Neural cell (in vitro differentiated cells): ENCODE measurements at regions not wholly inside any gene's neighbourhood (a gene's known extent, or its start where the extent isn't known, plus 50 kb on each side); places are given as distances from the start of the nearest gene placed in this dataset.

ENCODE experiments used
- H2AFZ ChIP-seq: fragments of 200-600, 300-800 bp; sonication (generic), shearing (Covaris generic); 2 replicates; pipeline ENCODE4 v1.6.0; 2014; ENCODE audit warnings: low read depth, mild to moderate bottlenecking, antibody characterized with exemption, low read length, moderate library complexity
- H3F3A ChIP-seq: fragments of 200-600 bp; shearing (Covaris generic); 2 replicates; pipeline ENCODE4 v1.6.1; 2016; ENCODE audit warnings: mild to moderate bottlenecking, moderate library complexity, mixed read lengths, antibody characterized with exemption, low read length; ENCODE audit not compliant: insufficient read depth, poor library complexity, severe bottlenecking
- H3K27ac ChIP-seq: fragments of 200-600, 300-800 bp; sonication (generic), shearing (Covaris generic); 2 replicates; pipeline ENCODE4 v1.5.1; 2014; ENCODE audit warnings: mild to moderate bottlenecking, low read length, moderate library complexity
- H3K27me3 ChIP-seq: fragments of 300-800, 200-600 bp; sonication (generic), shearing (Covaris generic); 2 replicates; pipeline ENCODE4 v1.6.0; 2014; ENCODE audit warnings: mild to moderate bottlenecking, low read depth, low read length, moderate library complexity; ENCODE audit not compliant: insufficient read depth
- H3K36me3 ChIP-seq: fragments of 300-800, 200-600 bp; sonication (generic), shearing (Covaris generic); 2 replicates; pipeline ENCODE4 v1.5.1; 2014; ENCODE audit warnings: mild to moderate bottlenecking, antibody characterized with exemption, low read length, moderate library complexity; ENCODE audit not compliant: insufficient read depth
- H3K4me2 ChIP-seq: fragments of 300-800, 200-600 bp; sonication (generic), shearing (Covaris generic); 2 replicates; pipeline ENCODE4 v1.6.0; 2014; ENCODE audit warnings: mild to moderate bottlenecking, low read length
- H3K4me3 ChIP-seq: fragments of 300-800, 200-600 bp; sonication (generic), shearing (Covaris generic); 2 replicates; pipeline ENCODE4 v1.5.1; 2014; ENCODE audit warnings: mild to moderate bottlenecking, low read length, moderate library complexity
- H3K79me2 ChIP-seq: fragments of 200-600 bp; shearing (Covaris generic); replicated peaks from 2 replicates; pipeline ENCODE4 v1.6.0; 2014; ENCODE audit warnings: mild to moderate bottlenecking, low read length, moderate library complexity; ENCODE audit not compliant: insufficient read depth
- H3K9ac ChIP-seq: fragments of 300-800, 200-600 bp; sonication (generic), shearing (Covaris generic); 2 replicates; pipeline ENCODE4 v1.6.1; 2016; ENCODE audit warnings: mild to moderate bottlenecking, low read length, mixed read lengths
- H3K9me2 ChIP-seq: fragments of 200-600 bp; shearing (Covaris generic); 2 replicates; pipeline ENCODE4 v1.6.1; 2016; ENCODE audit warnings: mild to moderate bottlenecking, low read length, mixed read lengths; ENCODE audit not compliant: insufficient read depth
- H3K9me3 ChIP-seq: fragments of 200-600, 300-800 bp; sonication (generic), shearing (Covaris generic); 2 replicates; pipeline ENCODE4 v1.6.1; 2016; ENCODE audit warnings: mild to moderate bottlenecking, mixed run types, low read length, moderate library complexity, mixed read lengths
- H4K20me1 ChIP-seq: fragments of 200-600 bp; shearing (Covaris generic); 2 replicates; pipeline ENCODE4 v1.6.1; 2016; ENCODE audit warnings: mild to moderate bottlenecking, mixed run types; ENCODE audit not compliant: insufficient read depth
- CTCF ChIP-seq: fragments of 450-650 bp; IDR thresholded peaks from 2 replicates; pipeline ENCODE4 v1.5.1; 2014; ENCODE audit warnings: antibody characterized with exemption, mild to moderate bottlenecking, moderate library complexity; ENCODE audit not compliant: poor library complexity, severe bottlenecking
- EP300 ChIP-seq: fragments of 450-650 bp; conservative IDR thresholded peaks from 2 replicates; pipeline ENCODE4 v1.6.1; 2014; ENCODE audit warnings: antibody characterized with exemption, mild to moderate bottlenecking, moderate library complexity; ENCODE audit not compliant: poor library complexity, severe bottlenecking
- EZH2 ChIP-seq: fragments of 200-600, 300-800 bp; shearing (Covaris generic), sonication (generic); IDR thresholded peaks from 2 replicates; pipeline ENCODE4 v1.6.1; 2014; ENCODE audit warnings: antibody characterized with exemption, low read length, borderline replicate concordance, mild to moderate bottlenecking; ENCODE audit not compliant: insufficient read depth, poor library complexity, severe bottlenecking
- MXI1 ChIP-seq: fragments of 450-650 bp; conservative IDR thresholded peaks from 2 replicates; pipeline ENCODE4 v1.6.1; 2014; ENCODE audit warnings: antibody characterized with exemption, mild to moderate bottlenecking; ENCODE audit not compliant: poor library complexity, severe bottlenecking
- POLR2AphosphoS5 ChIP-seq: IDR thresholded peaks from 2 replicates; pipeline ENCODE4 v1.6.1; 2012
- RAD21 ChIP-seq: fragments of 450-650 bp; conservative IDR thresholded peaks from 2 replicates; pipeline ENCODE4 v1.6.1; 2014; ENCODE audit warnings: antibody characterized with exemption, mild to moderate bottlenecking, moderate library complexity
- REST ChIP-seq: IDR thresholded peaks from 2 replicates; pipeline ENCODE4 v1.6.1; 2012; ENCODE audit warnings: borderline replicate concordance
- SMC3 ChIP-seq: fragments of 450-650 bp; conservative IDR thresholded peaks from 2 replicates; pipeline ENCODE4 v1.6.1; 2014; ENCODE audit warnings: antibody characterized with exemption, mild to moderate bottlenecking, moderate library complexity; ENCODE audit not compliant: poor library complexity
- TAF1 ChIP-seq: IDR thresholded peaks from 2 replicates; pipeline ENCODE4 v1.6.1; 2012; ENCODE audit warnings: low read depth

- H3K9ac ChIP-seq: no peak overlapping the region
- no peak overlapping the region for H3K27ac ChIP-seq
- no peaks in the 10 kb centered on the region for H3K9me2 ChIP-seq
- H4K20me1 ChIP-seq: peaks cover 6% of the 10 kb centered on the region
- no peaks in the 10 kb centered on the region for H3F3A ChIP-seq
- H3K27me3 ChIP-seq: no peaks in the 10 kb centered on the region
- H3K9me3 ChIP-seq: peaks cover 3% of the 10 kb centered on the region
- no peak overlapping the region for H3K4me3 ChIP-seq
- TF ChIP-seq POLR2AphosphoS5 (no peak), EZH2 (no peak), RAD21 (no peak), SMC3 (no peak), REST (no peak), MXI1 (no peak), CTCF (no peak), EP300 (no peak), TAF1 (no peak)
- no peak overlapping the region for H3K4me2 ChIP-seq
- H2AFZ ChIP-seq: no peak overlapping the region
- H3K36me3 ChIP-seq: peaks cover 5% of the 10 kb centered on the region
- H3K79me2 ChIP-seq: no peaks in the 10 kb centered on the region
Measured at GRCh38 chr15:47602121-47602520, 115.2 kb upstream of the SEMA6D start.

- Histone ChIP-seq H3K36me3 (peaks cover 5% of the 10 kb centered on the region), H3K9me2 (no peaks in the 10 kb centered on the region), H3K4me2 (no peak overlapping the region), H3K27me3 (no peaks in the 10 kb centered on the region), H2AFZ (no peak overlapping the region), H4K20me1 (peaks cover 6% of the 10 kb centered on the region), H3K9me3 (no peaks in the 10 kb centered on the region), H3K79me2 (no peaks in the 10 kb centered on the region), H3K9ac (no peak overlapping the region), H3K4me3 (no peak overlapping the region), H3F3A (no peaks in the 10 kb centered on the region), H3K27ac (no peak overlapping the region)
- no peak for TF ChIP-seq POLR2AphosphoS5
Measured at GRCh38 chr15:47603026-47603425, 114.3 kb upstream of the SEMA6D start.

GRCh38 chr15:47607695-47608094 is 109.6 kb upstream of the SEMA6D start:
- no peaks in the 10 kb centered on the region for H3K79me2 ChIP-seq
- H3K27me3 ChIP-seq: no peaks in the 10 kb centered on the region
- H3K9me2 ChIP-seq: no peaks in the 10 kb centered on the region
- no peak overlapping the region for H2AFZ ChIP-seq
- no peaks in the 10 kb centered on the region for H3K9me3 ChIP-seq
- H3K36me3 ChIP-seq: peaks cover 3% of the 10 kb centered on the region
- H3K27ac ChIP-seq: no peak overlapping the region
- no peak overlapping the region for H3K4me2 ChIP-seq
- H3K9ac ChIP-seq: no peak overlapping the region
- no peak for TF ChIP-seq POLR2AphosphoS5
- TF ChIP-seq REST: no peak
- no peak for TF ChIP-seq EZH2
- no peak for TF ChIP-seq MXI1
- no peak for TF ChIP-seq TAF1
- TF ChIP-seq CTCF: no peak
- TF ChIP-seq EP300: no peak
- no peak for TF ChIP-seq RAD21
- no peak for TF ChIP-seq SMC3
- H3K4me3 ChIP-seq: no peak overlapping the region
- H3F3A ChIP-seq: no peaks in the 10 kb centered on the region
- peaks cover under 1% of the 10 kb centered on the region for H4K20me1 ChIP-seq
